PC-3 (cell line): ENCODE measurements at regions not wholly inside any gene's neighbourhood (a gene's known extent, or its start where the extent isn't known, plus 50 kb on each side); places are given as distances from the start of the nearest gene placed in this dataset.

Experiments used
- EZH2 ChIP-seq: fragments of 300-600 bp; sonication (generic); IDR thresholded peaks from one replicate; pipeline ENCODE4 v1.6.1; 2017; ENCODE audit warnings: antibody characterized with exemption, mild to moderate bottlenecking, low read length; ENCODE audit not compliant: unreplicated experiment
- TF ChIP-seq, protein P1 (sequence below): fragments of 300-600 bp; sonication (generic); conservative IDR thresholded peaks from 2 replicates; pipeline ENCODE4 v1.5.1; 2017; ENCODE audit warnings: antibody characterized with exemption, low read depth, mild to moderate bottlenecking, low read length

GRCh38 chr1:4256351-4256750 is 356.3 kb upstream of the C1orf174 start:
- TF ChIP-seq, protein P1, sequence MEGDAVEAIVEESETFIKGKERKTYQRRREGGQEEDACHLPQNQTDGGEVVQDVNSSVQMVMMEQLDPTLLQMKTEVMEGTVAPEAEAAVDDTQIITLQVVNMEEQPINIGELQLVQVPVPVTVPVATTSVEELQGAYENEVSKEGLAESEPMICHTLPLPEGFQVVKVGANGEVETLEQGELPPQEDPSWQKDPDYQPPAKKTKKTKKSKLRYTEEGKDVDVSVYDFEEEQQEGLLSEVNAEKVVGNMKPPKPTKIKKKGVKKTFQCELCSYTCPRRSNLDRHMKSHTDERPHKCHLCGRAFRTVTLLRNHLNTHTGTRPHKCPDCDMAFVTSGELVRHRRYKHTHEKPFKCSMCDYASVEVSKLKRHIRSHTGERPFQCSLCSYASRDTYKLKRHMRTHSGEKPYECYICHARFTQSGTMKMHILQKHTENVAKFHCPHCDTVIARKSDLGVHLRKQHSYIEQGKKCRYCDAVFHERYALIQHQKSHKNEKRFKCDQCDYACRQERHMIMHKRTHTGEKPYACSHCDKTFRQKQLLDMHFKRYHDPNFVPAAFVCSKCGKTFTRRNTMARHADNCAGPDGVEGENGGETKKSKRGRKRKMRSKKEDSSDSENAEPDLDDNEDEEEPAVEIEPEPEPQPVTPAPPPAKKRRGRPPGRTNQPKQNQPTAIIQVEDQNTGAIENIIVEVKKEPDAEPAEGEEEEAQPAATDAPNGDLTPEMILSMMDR = no peak
- TF ChIP-seq EZH2 = no peak
